ENCODE measurements at regions not wholly inside any gene's neighbourhood (a gene's known extent, or its start where the extent isn't known, plus 50 kb on each side); places are given as distances from the start of the nearest gene placed in this dataset.
"Not testable (repeated sequence)": the region's sequence is repeated elsewhere in the genome, so short reads cannot be mapped to it uniquely, and the experiment has no call there.

DNA sequence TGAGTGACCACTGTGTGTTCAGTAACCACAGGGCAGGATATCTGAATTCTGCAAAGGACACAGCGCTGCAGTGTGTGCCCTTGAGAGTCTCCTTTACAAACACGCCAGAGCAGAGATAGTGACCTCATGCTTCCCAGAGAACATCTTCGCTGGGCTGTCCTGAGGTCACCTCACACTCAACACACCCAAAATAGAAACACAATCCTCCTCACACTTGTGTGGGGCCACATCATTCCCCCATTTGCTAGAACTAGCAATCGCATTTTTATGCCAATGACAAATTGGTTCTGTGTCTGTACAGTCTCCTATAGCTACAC lies 140.1 kb upstream of the NRIP1 start:
- DNase-seq = no peak

DNA sequence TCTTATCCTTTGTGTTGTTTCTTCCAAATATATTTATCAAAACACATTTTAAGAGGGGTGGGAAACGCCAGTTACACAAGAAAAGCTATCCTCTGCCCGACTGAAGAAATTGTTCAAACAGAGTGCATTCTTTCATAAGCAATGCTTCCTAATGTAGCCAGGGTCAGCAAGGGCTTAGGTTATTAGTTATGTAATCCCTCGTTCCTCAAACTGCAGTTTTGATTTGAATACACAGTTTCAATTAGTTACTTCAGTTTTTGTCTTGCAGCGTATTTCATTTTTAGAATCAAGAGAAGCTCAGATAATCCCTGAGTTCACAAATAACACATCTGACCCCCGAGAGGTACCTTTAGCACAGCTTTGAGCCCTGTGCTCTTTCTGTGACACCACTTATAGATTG lies 141.7 kb upstream of the NRIP1 start:
- DNase-seq = no peak

DNA sequence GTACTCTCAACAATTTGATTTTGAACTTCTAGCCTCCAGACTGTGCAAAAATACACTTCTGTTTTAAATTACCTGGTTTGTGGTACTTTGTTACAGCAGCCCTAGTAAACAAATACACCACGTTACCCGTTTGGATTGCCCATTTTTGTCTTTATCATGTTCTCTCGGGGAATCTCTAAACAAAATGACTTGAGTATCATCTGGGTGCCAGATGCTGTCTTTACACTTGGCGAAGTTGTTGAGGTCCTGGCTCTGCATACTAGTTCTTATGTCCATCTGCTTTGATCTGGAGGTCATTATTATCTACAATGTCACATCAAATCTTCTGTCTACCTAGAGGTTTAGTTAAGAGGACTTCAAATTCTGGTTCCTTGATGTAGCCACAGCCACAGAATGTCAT lies 142.4 kb upstream of the NRIP1 start:
- DNase-seq = no peak

- DNase-seq = no peak
Measured at GRCh38 chr21:15207635-15208370, 143.0 kb upstream of the NRIP1 start.

DNA sequence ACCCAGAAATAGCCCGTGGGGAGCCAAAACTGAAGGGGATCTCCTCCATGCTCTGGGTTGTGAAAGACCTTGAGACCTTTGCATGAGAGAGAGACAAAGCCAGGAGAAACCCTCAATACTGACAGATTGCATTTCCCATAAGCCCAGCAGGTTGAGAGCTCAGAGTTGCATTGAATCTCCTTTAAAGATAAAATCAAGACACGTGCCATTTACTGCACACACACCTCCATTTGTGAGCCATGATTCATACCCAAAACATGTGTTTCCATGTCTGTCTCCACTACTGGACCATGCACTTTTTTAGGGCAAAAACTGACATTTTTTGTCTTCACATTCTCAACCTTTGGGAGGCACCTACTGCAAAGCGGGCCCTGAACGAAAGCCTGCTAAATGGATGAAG lies 144.0 kb upstream of the NRIP1 start:
- no peak for DNase-seq

- DNase-seq = no peak
Measured at GRCh38 chr21:15209224-15209623, 144.4 kb upstream of the NRIP1 start.

DNA sequence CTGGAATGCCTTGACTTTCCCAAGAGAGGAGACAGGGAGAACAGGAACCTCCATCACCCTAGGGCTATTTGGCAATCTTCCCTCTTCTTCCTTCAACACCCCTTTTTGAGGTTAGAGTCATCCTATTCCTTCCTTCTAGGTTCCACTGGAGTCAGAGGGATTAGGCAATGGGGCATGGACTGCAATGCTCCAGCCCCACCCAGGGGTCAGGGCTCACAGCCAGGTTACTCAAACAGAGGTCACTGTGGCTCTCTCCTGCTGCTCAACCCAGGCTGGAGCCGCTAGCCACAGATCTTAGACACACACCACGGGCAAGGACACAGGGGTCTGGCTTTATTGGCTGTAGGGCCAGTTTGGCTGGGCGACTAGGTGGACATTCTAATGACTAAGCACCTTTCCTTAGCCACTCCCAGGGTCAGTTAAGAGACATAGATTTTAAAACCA lies 145.5 kb upstream of the NRIP1 start:
- no peak for DNase-seq

DNA sequence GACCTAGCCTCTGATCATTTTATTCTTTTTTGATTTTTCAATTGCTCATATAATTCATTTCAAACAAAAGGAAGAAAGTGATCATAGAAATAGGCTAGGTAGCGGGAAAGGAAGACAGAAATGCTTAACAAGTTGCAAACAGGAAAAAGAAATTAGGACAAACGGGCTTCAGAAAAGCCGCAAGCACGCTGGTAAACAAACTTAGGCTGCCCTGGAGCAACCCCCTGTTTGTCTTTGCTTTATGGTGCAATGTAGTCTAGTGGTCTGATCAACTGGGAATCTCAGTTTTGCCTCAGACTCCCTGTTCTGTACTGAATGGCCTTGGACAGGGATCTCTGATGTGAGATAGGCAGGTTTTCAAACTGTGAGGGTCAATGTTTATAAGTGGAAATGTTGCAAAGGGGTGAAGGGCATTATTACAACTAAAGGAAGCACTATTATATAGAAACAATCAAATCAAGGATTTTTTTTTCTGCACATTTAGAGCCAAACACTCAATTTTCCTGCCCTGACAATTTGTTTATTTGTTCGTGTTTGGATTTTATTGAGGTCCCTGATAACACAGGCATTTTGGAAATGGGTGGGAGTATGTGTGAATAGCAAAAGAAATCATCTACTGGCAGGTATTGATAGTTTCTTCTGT lies 146.8 kb upstream of the NRIP1 start:
- DNase-seq = no peak

DNA sequence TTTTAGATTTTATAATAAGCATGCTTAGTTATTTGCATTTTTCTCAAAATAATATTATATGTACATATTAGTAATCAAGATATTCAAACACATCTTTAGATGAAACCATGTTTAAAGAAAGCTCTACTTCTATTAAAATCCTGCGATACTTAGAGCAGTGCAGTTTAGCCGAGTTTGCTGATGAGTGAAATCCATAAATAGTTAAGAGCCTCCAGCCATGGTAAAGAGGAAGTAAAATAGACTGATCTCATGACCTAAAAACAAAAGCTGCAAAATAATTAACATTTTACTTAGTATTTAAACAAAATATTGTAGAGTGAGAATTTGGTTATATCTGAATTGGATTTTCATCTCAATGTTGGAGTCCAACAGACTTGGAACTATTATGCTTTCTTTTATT lies 147.4 kb upstream of the NRIP1 start:
- no peak for DNase-seq

DNA sequence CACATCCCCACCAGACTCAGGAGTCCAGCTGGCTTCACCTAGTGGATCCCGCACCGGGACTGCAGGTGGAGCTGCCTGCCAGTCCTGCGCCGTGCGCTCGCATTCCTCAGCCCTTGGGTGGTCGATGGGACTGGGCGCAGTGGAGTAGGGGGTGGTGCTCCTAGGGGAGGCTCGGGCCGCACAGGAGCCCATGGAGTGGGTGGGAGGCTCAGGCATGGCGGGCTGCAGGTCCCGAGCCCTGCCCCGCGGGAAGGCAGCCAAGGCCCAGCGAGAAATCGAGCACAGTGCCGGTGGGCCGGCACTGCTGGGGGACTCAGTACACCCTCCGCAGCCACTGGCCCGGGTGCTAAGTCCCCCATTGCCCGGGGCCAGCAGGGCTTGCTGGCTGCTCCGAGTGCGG lies 153.7 kb upstream of the NRIP1 start:
- DNase-seq = not testable (repeated sequence)

DNA sequence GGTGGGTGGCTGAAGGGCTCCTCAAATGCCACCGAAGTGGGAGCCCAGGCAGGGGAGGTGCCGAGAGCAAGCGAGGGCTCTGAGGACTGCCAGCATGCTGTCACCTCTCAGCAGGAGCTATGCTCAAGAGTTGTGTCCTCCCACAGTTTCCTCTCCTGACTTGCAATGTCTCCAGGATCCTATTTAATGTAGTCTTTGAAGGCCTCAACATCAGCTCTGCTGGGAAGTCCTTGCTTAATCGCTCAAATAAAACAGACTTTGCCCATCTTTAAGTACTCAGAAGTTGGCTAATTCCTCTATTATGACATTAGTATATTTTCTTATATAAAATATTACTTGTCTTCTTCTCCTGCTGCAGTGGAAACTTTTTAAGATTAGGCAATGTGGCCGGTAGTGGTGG lies 154.2 kb upstream of the NRIP1 start:
- DNase-seq = no peak

- no peak for DNase-seq
Measured at GRCh38 chr21:15219894-15220293, 155.1 kb upstream of the NRIP1 start.

GRCh38 chr21:15221799-15222386 lies 157.1 kb upstream of the NRIP1 start:
- no peak for DNase-seq

DNA sequence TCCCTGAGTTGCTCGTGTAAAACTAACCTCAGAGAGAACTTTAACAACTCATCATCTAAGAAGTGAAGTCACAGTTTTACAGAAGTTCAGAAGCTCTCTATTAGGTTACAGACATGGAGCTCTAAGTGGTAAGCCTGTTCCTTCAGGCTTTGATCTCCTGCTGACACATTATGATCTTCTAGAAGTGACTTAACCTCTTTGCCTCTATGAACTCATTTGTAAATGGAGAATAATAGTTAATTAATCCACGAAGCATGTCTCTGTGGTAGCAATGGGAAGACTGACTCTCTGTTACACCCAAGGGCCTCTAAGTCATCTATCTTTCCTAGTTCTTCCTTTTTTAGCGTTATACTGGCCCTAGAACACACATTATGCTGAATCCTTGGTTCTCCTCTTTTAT lies 157.9 kb upstream of the NRIP1 start:
- no peak for DNase-seq

DNA sequence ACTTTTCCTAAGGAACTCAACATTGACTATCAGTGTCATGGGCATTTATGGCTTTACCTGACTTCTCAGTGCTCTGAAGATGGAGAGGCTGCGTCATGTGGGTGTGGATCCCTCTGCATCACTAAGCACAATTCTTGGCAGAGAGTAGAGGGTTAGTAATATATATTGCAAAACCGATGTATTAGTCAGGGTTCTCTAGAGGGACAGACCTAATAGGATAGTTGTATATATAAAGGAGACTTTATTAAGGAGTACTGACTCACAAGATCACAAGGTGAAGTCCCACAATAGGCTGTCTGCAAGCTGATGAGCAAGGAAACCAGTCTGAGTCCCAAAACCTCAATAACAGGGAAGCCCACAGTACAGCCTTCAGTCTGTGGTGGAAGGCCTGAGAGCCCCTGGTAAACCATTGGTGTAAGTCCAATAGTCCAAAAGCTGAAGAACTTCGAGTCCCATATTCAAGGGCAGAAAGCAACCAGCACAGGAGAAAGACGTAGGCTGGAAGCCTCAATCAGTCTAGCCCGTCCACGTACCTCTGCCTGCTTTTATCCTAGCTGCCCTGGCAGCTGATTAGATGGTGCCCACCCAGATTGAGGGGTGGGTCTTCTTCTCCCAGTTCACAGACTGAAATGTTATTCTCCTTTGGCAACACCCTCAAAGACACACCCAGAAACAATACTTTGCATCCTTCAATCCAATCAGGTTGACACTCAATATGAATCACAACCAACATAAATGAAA lies 159.7 kb upstream of the NRIP1 start:
- no peak for DNase-seq

DNA sequence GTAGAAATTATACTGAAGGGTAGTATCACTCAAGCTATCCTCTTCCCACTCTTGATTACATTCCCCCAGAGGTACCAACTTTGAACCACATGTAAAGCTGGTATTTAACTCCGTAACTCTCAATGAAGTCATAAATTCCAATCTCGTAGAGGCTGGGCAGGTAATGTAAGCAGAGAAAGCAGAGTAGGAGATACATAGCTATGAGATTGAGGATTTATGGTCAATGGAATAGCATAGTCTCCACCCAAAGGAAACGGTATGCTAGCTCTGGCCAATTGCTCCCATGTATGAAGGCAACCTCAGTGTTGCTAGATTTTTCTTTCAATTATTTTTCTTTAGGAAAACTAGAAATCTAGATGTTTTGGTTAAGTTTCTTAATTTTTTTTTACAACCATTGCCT lies 163.1 kb upstream of the NRIP1 start:
- DNase-seq = no peak

DNA sequence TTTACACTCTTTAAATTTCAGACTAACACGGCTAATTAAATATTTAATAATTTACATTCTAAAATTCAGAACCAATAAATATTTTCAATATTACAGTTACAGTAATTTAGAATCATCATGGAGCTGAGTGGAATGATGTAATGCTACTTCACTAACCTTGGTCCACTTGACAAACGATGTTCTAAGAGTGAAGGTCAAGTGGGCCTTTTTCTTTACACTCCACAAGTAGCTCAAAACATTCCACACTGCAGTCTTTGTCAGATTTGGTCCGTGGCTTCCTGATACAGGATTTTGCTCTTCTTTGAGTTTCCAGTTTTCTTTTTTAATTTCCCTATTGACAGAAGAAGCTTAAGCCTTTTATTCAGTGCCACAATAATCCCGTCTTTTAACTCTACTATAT lies 164.6 kb upstream of the NRIP1 start:
- no peak for DNase-seq

DNA sequence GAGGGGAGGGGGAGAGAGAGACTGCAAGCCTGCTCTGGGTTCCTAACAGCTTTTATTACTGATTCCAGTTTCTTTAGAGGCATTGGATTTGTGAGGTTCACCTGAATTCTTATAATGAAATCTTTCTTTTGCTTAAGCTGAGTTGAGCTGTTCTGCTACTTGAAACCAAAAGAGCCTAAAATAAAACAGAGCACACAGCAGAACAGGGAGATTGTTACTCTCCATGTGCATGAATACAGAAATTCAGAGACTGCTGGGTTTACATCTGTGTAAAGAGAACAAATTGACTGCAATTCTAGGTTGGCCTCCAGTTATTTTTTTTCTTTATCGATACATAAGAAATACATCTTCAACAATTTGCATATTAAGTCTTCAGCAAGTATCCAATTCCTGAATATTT lies 168.8 kb upstream of the NRIP1 start:
- no peak for DNase-seq

GRCh38 chr21:15236111-15236510 lies 171.3 kb upstream of the NRIP1 start:
- no peak for DNase-seq

DNA sequence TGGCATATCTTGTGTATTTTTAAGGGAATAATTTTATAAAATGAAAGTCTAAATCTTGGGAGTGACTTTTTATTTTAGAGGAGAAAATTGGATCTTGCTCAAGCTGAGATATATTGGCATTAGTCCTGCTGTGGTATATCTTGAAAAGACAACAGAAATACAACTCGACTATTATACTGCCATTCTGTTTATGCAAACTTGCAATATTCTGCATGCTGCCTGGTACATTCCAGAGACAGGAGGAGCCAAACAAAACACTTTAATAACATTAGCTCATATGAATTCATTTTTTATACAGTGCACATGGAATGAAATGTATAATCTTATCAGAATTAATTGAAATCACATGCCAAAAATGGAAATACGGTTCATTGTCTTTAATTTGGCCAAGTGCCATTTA lies 176.0 kb upstream of the NRIP1 start:
- DNase-seq = no peak

DNA sequence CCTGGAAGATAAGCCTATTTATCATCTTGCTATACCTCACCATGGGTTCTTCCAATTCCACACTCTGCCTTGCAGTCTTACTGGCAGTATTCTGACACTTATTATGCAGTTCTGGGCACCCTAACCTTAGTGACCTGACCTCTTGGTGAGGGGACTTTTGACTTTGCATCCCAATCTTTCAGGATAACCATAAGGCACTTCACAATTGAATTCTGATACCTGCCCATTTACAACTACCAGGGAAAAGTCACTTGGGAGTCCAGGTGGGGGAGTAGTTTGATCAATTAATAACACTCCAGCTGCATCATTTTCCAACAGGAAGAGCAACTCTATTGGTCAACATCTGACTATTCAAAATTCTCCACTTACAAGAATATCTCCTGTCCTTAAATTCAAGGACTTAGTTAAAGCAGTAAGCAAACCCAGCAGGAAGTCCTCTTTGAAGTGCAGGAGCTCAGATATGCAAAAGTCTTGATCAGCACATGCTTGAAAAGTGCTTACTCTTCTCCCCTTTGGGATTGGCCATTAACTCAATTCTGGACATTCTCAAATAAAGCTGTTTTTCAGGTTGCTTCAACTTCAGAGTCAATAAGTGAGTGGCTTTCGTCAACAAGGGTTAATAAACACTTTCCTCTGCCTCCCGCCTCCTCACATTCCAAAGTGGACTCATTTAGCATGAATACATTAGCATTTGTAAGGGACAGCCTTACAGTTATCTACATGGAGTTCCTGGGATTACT lies 177.4 kb upstream of the NRIP1 start:
- no peak for DNase-seq

- DNase-seq = no peak
Measured at GRCh38 chr21:15242906-15243305, 178.1 kb upstream of the NRIP1 start.

GRCh38 chr21:15243406-15243805 lies 178.6 kb upstream of the NRIP1 start:
- DNase-seq = no peak
